ENCODE measurements at regions not wholly inside any gene's neighbourhood (a gene's known extent, or its start where the extent isn't known, plus 50 kb on each side); places are given as distances from the start of the nearest gene placed in this dataset.
A peak's percentile ranks its signal among the peaks of the same experiment; 100 is the strongest.

- Histone ChIP-seq H3K9me3 (ENCODE audit: control insufficient read depth in 4 of 4, insufficient read depth in 3 of 4, low read length in 3 of 4) (no peaks in the 10 kb centered on the region), H3K36me3 (ENCODE audit: control insufficient read depth in 4 of 4, insufficient read depth in 4 of 4, low read length in 4 of 4) (no peaks in the 10 kb centered on the region), H3K4me3 (no peak overlapping the region), H3K4me1 (ENCODE audit: control insufficient read depth in 5 of 5, insufficient read depth in 5 of 5, low read length in 5 of 5) (peaks cover 0 to 18% (median 0%) of the 10 kb centered on the region in 5 donors), H3K27me3 (ENCODE audit: control insufficient read depth in 3 of 3, insufficient read depth in 3 of 3, low read length in 2 of 3) (no peaks in the 10 kb centered on the region), H3K9ac (ENCODE audit: insufficient read depth in 1 of 2, low read length in 2 of 2) (no peak overlapping the region), H3K27ac (ENCODE audit: low read depth in 1 of 2, low read length in 1 of 2) (no peak overlapping the region)
- no peak for TF ChIP-seq CTCF (IDR thresholded peaks at IDR 0.05; ENCODE audit: control extremely low read depth, extremely low read depth)
- WGBS, 2 donors = 39 to 52% methylated on average over 5 of the region's 5 CpGs
- ATAC-seq (ENCODE audit: insufficient read depth, low FRiP score) (peak; percentile 44), DNase-seq (peak in 2 of 3 donors; percentile 42 to 51)
Measured at GRCh38 chr6:14734416-14735340, 511.2 kb upstream of the JARID2 start.

DNA sequence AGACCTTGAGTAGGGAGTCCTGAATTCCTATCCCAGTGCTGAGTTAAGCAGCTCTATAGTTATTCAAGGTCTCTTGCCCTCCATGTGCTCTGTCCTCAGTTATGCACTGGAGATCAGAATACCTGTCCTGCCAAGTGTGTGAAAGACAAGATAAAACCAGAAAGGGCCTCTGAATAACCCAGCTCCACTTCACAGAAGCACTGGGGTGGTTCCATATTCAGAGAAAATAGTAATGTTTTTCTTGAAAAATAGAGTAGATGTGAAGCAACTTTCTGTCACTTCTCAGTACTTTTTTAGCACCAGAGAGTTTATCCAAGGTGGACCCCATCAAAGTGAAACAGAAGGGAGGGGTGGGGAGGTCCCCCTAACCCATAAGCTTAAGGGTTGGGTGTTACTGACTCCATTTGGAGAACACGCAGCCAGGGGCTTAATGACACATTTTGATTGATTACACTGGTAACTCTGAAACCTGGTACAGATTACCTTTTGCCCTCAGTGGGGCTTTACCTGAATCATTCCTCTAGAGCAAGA lies 509.8 kb upstream of the JARID2 start:
- ATAC-seq (ENCODE audit: insufficient read depth, low FRiP score) (no peak), DNase-seq (no peak)
- no peak overlapping the region for H3K4me3 ChIP-seq
- no peak overlapping the region for H3K9ac ChIP-seq (ENCODE audit: insufficient read depth in 1 of 2, low read length in 2 of 2)
- no peaks in the 10 kb centered on the region for H3K9me3 ChIP-seq (ENCODE audit: control insufficient read depth in 4 of 4, insufficient read depth in 3 of 4, low read length in 3 of 4)
- TF ChIP-seq CTCF (IDR thresholded peaks at IDR 0.05; ENCODE audit: control extremely low read depth, extremely low read depth) = no peak
- 93 to 95% methylated on average over 1 of the region's 1 CpG for WGBS, 2 donors
- no peaks in the 10 kb centered on the region for H3K27me3 ChIP-seq (ENCODE audit: control insufficient read depth in 3 of 3, insufficient read depth in 3 of 3, low read length in 2 of 3)
- peaks cover 0 to 10% (median 0%) of the 10 kb centered on the region in 5 donors for H3K4me1 ChIP-seq (ENCODE audit: control insufficient read depth in 5 of 5, insufficient read depth in 5 of 5, low read length in 5 of 5)
- H3K27ac ChIP-seq (ENCODE audit: low read depth in 1 of 2, low read length in 1 of 2) = no peak overlapping the region
- H3K36me3 ChIP-seq (ENCODE audit: control insufficient read depth in 4 of 4, insufficient read depth in 4 of 4, low read length in 4 of 4) = no peaks in the 10 kb centered on the region

DNA sequence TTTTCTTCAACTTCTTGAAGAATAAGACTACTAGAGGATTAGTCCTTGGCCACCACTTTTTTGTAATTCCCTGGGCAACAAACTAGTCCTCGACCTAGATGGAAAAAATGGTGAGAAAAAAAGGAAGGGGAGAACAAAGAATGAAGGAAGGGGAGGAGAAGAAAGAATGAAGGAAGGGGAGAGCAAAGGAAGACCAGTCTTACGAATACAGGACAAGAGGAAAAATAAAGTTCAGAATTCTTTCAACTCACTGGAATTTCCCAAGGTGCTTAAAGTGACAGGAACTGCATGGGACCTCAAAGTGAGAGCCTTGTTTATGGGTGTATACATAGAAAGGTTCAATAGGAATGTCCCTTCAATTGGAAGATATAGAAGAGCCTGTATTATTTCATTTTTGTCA lies 509.3 kb upstream of the JARID2 start:
- H3K36me3 ChIP-seq (ENCODE audit: control insufficient read depth in 4 of 4, insufficient read depth in 4 of 4, low read length in 4 of 4) = no peaks in the 10 kb centered on the region
- H3K4me1 ChIP-seq (ENCODE audit: control insufficient read depth in 5 of 5, insufficient read depth in 5 of 5, low read length in 5 of 5) = peaks cover 0 to 5% (median 0%) of the 10 kb centered on the region in 5 donors
- no peak for ATAC-seq (ENCODE audit: insufficient read depth, low FRiP score)
- 86 to 87% methylated on average over 2 of the region's 2 CpGs for WGBS, 2 donors
- H3K9me3 ChIP-seq (ENCODE audit: control insufficient read depth in 4 of 4, insufficient read depth in 3 of 4, low read length in 3 of 4) = no peaks in the 10 kb centered on the region
- no peak overlapping the region for H3K27ac ChIP-seq (ENCODE audit: low read depth in 1 of 2, low read length in 1 of 2)
- no peak for TF ChIP-seq CTCF (IDR thresholded peaks at IDR 0.05; ENCODE audit: control extremely low read depth, extremely low read depth)
- no peak overlapping the region for H3K9ac ChIP-seq (ENCODE audit: insufficient read depth in 1 of 2, low read length in 2 of 2)
- no peak overlapping the region for H3K4me3 ChIP-seq
- no peak for DNase-seq
- no peaks in the 10 kb centered on the region for H3K27me3 ChIP-seq (ENCODE audit: control insufficient read depth in 3 of 3, insufficient read depth in 3 of 3, low read length in 2 of 3)
